GM21367 (cell line): ENCODE measurements at regions not wholly inside any gene's neighbourhood (a gene's known extent, or its start where the extent isn't known, plus 50 kb on each side); places are given as distances from the start of the nearest gene placed in this dataset.

Source experiments
- ATAC-seq: cut with Tn5 transposase; IDR thresholded peaks from one replicate; pipeline ENCODE4 v1.9.1; 2021; ENCODE audit not compliant: unreplicated experiment

DNA sequence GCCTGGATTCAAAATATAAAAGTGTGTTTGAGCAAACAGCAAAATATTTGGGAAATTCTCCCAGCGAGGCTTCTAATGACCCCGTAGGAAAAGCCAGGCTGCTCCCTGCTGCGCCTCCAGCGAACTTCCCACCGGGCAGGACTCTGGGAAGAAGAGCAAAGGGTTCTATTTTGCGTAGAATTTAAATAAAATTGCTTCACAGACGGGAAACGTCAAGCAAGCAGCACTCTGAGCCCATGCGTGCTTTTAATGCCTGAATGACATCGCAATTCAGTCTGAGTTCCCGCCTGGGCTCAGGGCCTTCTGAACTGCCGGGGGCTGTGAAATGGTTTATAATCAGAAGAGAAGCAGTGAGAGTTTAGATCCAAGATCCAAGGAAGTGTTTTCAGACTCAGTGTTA is 775.1 kb downstream of the BRD1 start:
- no peak for ATAC-seq

DNA sequence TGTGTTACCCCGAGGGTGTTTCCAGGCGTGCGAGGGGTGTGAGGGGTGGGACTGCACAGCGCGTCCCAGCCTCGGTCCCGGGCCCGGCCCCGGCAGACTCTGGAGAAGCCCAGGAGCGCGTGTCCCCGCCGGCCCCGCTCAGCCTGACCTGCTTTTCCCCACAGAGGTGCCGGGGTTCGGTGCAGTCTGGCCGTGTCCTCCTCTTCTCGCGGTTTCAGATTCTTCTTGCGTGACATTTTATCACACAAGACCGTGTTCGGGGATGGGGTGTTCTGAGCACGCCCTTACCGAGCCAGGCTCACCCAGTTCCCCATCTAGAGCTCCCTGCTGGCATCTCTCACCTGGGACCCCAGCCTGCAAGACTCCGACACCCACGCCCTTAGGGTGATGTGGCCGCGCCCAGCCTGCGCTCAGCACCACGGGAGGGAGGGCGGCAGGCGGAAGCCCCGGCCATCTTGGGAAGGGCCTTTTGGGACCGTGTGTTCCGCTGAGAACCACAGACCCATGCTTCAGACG is 775.6 kb downstream of the BRD1 start:
- ATAC-seq, result no peak

DNA sequence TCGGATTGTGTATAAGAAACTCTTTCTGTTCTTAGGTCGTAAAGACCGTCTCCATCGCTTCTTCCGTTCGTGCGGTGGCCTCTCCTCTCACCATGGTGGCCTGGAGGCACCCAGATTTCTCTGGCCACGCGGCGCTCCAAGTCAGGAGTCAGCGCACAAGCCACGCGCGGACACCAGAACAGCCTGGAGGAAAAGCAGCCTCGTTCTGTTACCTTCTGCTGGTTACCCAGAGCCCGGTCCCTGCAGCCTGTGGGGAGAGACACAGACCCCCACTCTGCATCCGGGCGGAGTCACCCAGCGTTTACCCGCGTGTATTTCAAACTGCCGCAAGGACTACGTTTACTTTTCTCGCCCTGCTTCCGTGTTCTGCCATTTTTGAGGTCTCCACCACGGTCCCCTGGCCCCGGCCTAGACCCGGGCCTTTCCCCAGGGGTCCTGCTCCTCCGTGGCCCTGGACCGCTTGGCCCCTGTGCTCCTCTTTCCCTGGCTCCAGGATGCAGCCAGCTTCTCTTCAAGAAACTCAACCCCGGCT is 776.1 kb downstream of the BRD1 start:
- no peak for ATAC-seq

DNA sequence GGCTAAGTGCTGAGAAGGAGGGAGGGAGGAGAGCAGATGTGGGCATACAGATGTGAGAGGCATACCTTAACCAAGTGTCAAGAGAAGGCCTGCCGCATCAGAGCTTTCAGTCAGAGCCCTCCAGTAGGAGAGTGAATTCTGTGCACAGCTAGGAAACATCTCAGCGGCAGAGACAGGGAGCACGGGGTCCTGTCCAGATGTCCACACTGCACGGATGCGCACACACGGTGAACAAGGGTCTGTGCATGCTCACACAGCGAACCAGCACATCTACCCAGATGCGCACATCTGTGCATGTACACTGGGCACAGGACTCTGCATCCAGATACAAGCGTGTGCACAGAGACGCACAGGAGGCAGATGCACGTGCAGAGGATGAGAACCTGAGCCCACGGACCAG is 778.0 kb downstream of the BRD1 start:
- no peak for ATAC-seq

DNA sequence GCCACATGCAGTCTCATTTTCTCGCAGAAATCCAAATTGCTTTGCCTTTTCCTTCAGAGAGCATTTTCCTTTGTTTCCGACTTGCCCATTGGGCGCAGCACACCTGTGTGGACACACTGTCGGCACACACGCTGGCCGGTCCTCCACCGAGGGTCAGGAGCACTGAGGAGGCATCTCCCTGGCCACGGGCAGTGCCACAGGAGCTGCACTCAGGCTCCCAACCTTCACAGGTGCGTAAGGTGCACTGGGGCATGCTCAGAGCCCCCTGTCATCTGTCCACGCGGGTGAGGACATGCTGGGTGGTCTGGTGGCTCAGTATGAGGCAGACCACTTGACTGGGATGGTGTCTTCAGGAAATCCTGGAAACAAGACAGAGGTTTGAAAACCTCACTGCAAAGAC is 779.1 kb downstream of the BRD1 start:
- ATAC-seq, result no peak

DNA sequence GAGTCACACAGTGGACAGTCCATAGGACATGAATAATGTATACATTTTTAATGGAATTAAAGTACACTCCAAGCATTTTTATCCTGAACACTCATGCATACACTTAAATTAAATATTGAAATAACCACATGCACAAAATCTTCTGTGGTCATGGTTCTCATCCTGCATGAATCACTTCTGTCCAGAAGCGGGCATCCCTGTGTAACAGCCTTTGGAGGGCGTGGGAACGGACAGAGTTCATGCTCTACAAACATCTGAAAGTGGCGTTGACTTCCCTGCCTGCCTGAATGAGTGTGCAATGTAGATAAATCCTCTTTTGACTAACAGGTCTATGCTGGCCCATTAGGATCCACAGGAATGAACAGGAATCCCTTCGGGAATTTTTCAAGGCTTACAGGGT is 780.2 kb downstream of the BRD1 start:
- no peak for ATAC-seq

DNA sequence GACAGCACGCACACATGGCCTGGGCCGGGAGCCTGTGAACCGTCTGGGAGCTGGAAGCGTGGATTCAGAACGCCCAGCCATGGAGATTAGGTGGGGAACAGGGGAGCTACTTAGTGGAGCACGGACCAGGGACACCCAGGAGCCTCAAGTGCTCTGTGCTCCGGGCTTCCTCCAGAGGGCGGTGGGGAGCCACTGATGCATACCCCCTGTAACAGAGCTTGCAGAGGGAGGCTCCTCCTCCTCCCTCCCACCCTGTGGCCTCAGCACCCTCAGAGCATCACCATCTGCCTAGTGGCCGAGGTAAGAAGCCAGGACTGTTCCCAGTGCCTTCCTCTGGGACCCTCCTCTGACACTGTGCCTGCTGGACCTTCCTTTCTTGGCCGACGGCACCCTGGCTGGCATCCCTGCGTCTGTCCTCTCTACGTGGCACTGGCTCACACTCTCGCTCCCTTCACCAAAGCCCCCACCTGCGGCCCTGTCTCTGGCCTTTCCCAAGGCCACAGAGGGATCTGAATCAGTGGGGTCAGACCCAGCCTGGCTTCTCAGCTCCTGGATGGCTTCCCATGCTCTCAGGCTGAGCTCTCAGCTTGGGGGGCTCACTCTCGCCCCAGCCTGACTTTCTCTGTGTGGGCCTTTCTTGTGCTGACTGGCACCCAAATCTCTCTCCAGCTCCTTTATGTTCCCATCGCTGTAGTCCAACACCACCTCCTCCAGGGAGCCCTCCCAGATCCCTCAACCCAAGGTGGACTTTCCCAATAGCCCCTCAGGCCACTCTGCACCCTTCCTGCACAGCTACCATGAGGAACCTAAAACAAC is 780.9 kb downstream of the BRD1 start:
- ATAC-seq, result no peak

DNA sequence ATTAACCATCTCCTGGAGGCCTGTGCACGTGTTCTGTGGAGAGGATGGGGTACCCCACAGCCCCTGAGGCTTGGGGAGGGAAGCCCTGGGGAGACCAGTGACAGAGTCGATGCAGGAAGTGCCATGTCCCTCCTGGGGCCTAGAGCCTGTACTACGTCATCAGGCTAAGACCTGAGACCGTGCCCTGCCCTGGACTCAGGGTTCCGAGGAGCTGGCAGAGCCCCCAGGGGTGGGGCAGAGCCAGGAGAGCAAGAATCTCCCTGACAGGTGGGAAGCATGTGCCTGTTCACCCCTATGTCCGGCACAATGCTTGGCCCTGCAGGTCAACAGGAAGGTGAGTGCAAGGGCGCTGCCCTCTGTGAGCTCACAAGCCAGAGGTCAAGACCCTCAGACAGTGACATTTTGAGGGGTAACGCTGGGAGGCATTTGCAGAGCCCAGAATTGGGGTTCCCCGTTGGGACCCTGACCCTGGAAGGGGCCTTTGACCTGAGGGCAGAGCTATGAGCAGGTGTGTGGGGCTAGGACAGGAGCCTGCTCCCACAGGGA is 781.6 kb downstream of the BRD1 start:
- ATAC-seq, result no peak

DNA sequence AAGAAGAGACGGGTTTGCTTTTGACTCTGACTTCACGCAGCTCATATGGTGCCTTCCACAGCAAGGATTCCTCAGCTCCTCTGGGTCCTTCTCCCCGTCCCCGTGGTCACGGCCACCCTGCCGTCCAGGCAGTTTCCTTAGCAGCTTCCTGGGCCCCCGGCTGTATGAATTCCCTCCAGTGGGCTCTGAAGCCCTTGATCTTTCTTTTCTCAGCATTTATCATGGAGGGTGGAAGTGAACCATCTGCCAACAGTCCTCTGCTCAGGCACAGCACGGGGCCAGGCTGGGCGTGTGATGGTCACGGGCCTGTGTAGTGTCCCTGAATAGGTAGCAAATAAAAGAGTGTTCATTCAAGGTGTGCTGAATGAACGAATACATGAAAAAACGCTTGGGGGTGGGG is 782.4 kb downstream of the BRD1 start:
- ATAC-seq, result no peak

DNA sequence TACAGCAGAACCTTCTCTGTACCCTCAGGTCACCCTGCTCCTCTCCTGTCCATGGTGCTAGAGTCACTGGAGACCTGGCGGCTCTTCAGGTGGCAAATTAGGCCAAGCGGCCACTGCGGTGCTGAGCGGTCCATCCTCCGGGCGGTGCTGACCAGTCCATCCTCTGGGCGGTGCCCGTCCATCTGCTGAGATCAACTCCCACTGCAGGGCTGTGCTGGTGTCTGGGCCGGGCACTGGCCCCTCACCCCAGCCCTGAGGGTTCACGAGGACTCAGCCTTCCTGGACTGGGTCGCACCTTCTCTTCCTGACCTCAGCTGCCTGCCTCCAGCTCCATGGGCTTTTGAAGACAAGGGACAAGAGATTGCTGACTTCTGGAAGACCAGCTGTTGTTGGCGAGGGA is 782.9 kb downstream of the BRD1 start:
- no peak for ATAC-seq

DNA sequence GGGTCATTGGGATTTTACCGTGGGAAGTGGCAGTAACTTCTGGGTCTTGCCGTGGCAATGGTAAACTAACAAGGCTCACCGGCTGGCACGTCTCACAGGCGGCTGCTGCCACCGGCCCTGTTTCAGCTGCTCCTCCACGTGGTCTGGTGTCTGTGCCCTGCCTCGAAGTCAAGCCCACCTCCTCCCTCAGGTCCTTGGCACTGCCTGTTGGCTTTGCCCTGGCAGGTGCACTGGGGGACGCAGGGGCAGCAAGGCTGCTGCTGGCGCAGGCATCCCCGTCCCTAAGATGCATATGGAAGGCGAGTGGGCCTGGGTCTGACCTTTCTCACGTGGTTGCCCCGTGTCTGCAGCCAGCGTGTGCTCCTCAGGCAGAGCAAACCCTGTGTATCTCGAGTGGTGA is 783.6 kb downstream of the BRD1 start:
- no peak for ATAC-seq

DNA sequence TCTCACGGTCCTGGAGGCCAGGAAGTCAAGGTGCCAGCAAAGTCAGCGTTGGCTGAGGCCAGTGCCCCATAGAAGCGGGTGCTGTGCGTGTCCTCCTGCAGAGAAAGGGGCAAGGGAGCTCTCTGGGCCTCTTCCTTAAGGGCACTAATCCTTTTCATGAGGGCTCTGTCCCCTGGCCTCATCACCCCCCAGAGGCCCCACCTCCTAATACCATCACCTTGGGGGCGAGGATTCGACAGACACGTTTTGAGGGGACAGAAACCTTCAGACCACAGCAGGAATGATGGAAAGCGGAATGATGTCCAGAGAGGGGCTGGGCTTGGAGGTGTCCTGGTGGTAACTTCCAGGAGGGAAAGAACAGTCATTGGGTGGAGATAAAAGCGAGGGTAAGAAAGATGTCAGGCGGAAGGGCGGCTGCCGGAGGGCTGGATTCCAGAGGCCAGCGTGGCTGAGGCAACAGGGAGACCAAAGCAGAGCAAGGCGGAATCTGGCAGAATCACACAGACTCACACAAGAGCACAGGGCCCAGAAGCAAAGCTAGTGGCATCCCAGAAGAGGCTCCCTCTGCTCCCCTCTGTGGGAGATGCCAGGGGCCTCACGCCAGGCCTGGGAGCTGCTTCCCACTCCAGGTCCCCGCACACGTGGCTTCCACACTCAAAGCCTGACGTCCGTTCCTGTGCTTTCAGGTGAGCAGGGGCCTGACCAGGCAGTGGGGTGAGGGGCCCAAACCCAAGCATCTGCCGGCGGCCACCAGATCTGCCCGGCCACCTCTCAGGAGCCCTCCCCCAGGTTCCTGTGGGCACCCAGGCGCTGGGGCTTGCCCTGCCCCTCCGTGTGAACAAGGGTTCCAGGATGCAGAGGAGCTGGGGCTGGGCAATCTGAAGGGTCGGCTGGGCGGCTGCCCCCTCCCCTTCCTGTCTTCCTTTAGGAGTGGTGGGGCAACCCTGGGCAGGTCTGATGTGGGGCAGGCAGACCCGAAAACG is 784.5 kb downstream of the BRD1 start:
- ATAC-seq, result no peak

DNA sequence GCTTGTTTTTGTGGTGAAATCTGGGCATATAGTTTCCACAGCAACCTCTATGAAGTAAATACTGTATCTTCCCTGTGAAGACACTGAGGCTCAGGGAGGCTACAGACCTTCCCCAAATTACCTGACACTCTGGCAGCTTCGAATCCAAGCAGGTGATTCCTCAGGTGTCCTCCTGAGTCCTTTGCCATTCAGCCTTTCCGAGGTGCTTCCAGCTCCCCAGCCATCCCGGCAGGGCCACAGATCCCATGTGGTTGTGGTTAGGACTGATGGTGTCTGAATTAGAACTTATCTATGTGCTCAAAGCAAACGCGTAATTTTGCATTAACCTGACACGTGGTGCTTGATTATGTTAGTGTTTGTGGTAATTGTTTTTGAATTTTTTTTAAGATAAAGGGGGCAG is 785.6 kb downstream of the BRD1 start:
- ATAC-seq, result no peak

DNA sequence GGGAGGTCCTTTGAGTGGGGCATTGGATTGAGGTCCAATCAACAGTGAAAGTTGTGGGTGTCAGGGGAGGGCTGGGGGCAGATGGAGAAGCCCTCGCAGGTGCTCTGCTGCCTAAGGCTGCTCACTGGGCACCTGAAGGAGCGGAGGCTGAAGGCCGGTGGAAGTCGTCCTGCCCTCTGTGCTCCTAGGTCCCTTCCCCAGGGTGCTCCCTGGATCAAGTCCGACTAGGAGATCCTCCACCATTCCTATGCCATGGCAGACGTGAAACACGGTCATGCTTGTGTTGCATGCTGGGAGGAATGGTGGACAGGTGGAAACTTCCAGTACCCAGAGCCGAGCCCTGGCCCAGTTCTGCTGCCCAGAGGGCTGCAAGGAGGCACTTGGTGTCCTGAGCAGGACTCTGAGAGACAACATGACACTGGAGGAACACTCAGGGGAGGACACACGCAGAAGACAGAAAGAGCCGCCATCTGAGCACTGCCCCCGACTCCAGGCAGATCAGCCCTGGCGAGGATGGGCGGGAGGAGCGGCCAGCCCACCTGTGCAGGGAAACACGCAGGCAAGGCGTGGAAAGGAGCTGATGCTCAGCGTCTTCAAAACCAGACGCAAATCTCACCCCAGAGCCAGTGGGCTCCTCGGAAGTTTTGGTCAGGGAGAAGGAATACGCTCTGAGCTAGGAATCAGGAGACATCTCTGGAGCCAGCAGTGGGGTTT is 786.8 kb downstream of the BRD1 start:
- ATAC-seq, result no peak

DNA sequence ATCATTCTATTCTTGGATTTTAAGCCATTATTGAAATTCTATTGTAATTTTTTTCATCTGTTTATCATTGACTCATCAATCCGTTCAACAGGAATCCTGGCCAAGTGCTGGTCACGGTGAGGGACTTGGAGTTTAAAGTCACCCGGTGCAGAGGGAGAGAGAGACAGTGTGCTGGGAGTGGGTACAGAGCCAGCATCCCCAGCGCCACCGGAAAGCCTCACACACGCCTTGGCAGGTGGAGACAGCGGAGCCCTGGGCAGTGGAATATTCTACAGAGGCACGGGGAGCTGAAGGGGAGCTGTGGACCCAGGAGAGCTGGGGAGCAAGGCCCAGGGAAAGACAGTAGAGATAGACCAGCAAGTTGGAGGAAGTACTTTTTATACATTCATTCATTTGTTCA is 787.6 kb downstream of the BRD1 start:
- ATAC-seq, result no peak

DNA sequence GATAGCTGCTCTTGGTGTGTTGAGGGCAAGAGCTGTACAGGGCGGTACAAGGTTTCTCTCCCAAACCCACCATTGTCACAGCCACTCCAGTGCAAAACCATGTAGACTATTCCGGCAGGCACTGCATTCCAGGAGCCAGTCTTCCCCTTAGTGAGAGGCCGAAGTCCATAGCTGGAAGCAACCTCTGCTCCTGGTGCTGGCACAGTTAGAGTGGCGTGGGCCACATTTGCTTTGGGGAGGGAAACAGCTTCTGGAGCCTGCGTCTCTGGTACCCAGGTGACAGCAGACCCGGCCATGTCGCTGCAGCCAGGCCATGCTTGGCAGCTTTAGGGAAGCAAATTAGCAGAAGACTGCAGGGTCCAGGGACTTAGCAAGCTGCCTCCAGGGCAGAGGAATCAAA is 788.0 kb downstream of the BRD1 start:
- no peak for ATAC-seq

DNA sequence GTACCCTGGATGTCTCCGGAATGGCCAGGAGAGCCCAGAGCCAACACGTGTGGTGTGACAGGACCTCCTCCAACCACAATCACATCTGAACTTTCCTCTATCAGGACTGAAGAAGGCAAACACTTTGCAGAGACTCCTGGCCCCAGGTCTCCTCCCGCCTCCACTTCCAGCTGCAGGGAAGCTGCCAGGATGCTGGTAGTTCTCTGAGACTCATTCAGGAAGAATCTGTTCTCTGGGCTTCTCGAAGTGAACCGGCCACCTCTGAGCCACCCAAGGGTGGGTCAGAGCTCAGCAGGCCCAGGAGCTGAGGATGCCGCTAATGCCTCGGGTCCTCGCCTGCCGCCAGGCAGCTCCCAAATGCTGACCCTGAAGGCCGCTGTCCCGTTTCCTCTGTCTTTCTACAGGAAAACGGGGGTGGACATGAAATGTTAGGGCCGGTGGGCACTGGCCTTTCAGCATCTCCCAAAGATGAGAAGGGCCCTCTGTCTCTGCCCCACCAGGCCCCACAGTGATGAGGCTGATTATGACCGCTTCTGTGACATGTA is 789.9 kb downstream of the BRD1 start:
- no peak for ATAC-seq

DNA sequence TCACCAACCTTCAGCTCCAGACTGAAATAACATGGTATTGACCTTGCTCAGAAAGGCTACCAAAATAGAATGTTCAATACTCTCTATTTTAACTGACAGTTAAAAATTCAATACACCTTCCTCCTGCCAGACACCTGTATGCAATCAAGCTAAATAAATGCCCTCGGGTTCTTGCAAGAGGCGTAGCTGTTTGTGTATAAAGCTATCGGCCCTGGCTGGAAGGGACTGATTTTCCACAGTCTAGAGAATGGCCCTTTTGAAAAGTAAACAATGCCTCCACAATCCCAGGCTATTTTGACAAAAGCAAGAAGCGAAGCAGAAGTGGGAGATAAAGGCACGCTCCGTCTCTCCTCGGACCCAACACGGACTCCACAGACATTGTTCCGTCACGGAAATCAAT is 791.2 kb downstream of the BRD1 start:
- ATAC-seq, result no peak

DNA sequence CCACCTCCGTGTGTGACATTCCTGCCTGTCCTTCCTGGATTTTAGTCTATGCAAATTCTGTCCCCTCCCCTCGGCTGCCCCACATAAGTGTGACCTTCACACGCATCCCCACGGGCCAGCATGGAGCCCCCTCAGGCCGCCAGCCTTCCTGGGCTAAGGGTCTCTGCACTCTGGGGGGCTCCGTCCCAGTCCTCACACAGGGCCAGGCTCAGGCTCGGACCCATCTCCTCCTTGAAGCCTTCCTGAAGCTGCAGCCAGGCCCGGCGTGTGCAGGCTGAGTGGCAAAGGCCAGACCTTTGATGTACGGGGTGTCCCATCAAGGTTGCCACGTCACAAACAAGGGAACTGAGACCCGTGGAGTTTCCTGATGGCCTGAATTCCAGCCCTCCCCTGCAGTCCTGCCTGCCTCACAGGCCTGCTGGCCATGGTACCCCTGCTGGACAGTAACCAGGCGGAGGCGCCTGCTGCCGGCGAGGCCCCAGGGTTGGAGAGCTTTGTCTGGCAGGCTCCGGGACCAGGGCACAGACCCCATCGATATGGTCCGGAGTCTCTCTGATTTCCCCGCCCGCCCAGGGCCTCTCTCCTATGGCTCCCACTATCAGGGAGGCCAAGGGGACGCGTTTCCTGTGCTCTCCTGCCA is 791.7 kb downstream of the BRD1 start:
- no peak for ATAC-seq
